ENCODE measurements at regions not wholly inside any gene's neighbourhood (a gene's known extent, or its start where the extent isn't known, plus 50 kb on each side); places are given as distances from the start of the nearest gene placed in this dataset.

- TF ChIP-seq CTCF (IDR thresholded peaks at IDR 0.05; ENCODE audit: insufficient read depth, low read length, severe bottlenecking): no peak
- H3K36me3 ChIP-seq (ENCODE audit: control insufficient read depth, insufficient read depth, low read length): no peaks in the 10 kb centered on the region
- H3K27me3 ChIP-seq (ENCODE audit: control insufficient read depth, insufficient read depth, low read length): no peaks in the 10 kb centered on the region
- no peak for DNase-seq (ENCODE audit: low read depth)
- no peak overlapping the region for H3K4me3 ChIP-seq (ENCODE audit: low read depth, low read length)
- no peak for FAIRE-seq
Measured at GRCh38 chr6:120700001-120700400, 634.3 kb downstream of the TBC1D32 start.

GRCh38 chr6:120686492-120686891, 647.8 kb downstream of the TBC1D32 start:
- FAIRE-seq (no peak), DNase-seq (ENCODE audit: low read depth) (no peak)
- Histone ChIP-seq H3K27me3 (ENCODE audit: control insufficient read depth, insufficient read depth, low read length) (no peaks in the 10 kb centered on the region), H3K4me3 (ENCODE audit: low read depth, low read length) (no peak overlapping the region), H3K36me3 (ENCODE audit: control insufficient read depth, insufficient read depth, low read length) (no peaks in the 10 kb centered on the region)
- no peak for TF ChIP-seq CTCF (IDR thresholded peaks at IDR 0.05; ENCODE audit: insufficient read depth, low read length, severe bottlenecking)

GRCh38 chr6:120682145-120682544, 652.1 kb downstream of the TBC1D32 start:
- no peaks in the 10 kb centered on the region for H3K36me3 ChIP-seq (ENCODE audit: control insufficient read depth, insufficient read depth, low read length)
- TF ChIP-seq CTCF (IDR thresholded peaks at IDR 0.05; ENCODE audit: insufficient read depth, low read length, severe bottlenecking): no peak
- H3K27me3 ChIP-seq (ENCODE audit: control insufficient read depth, insufficient read depth, low read length): no peaks in the 10 kb centered on the region
- no peak for DNase-seq (ENCODE audit: low read depth)
- H3K4me3 ChIP-seq (ENCODE audit: low read depth, low read length): no peak overlapping the region
- no peak for FAIRE-seq

- TF ChIP-seq CTCF (IDR thresholded peaks at IDR 0.05; ENCODE audit: insufficient read depth, low read length, severe bottlenecking): no peak
- no peaks in the 10 kb centered on the region for H3K27me3 ChIP-seq (ENCODE audit: control insufficient read depth, insufficient read depth, low read length)
- FAIRE-seq: no peak
- no peak overlapping the region for H3K4me3 ChIP-seq (ENCODE audit: low read depth, low read length)
- no peaks in the 10 kb centered on the region for H3K36me3 ChIP-seq (ENCODE audit: control insufficient read depth, insufficient read depth, low read length)
- no peak for DNase-seq (ENCODE audit: low read depth)
Measured at GRCh38 chr6:120681204-120681603, 653.1 kb downstream of the TBC1D32 start.

- TF ChIP-seq CTCF (IDR thresholded peaks at IDR 0.05; ENCODE audit: insufficient read depth, low read length, severe bottlenecking): no peak
- DNase-seq (ENCODE audit: low read depth): peak; percentile 71
- H3K4me3 ChIP-seq (ENCODE audit: low read depth, low read length): no peak overlapping the region
- no peaks in the 10 kb centered on the region for H3K27me3 ChIP-seq (ENCODE audit: control insufficient read depth, insufficient read depth, low read length)
- H3K36me3 ChIP-seq (ENCODE audit: control insufficient read depth, insufficient read depth, low read length): no peaks in the 10 kb centered on the region
- no peak for FAIRE-seq
Measured at GRCh38 chr6:120675886-120676285, 658.4 kb downstream of the TBC1D32 start.

GRCh38 chr6:120671519-120671918, 662.8 kb downstream of the TBC1D32 start:
- FAIRE-seq (no peak), DNase-seq (ENCODE audit: low read depth) (no peak)
- no peak for TF ChIP-seq CTCF (IDR thresholded peaks at IDR 0.05; ENCODE audit: insufficient read depth, low read length, severe bottlenecking)
- Histone ChIP-seq H3K4me3 (ENCODE audit: low read depth, low read length) (no peak overlapping the region), H3K27me3 (ENCODE audit: control insufficient read depth, insufficient read depth, low read length) (no peaks in the 10 kb centered on the region), H3K36me3 (ENCODE audit: control insufficient read depth, insufficient read depth, low read length) (no peaks in the 10 kb centered on the region)

All from bronchial epithelial cell (primary cell).